ENCODE measurements at regions not wholly inside any gene's neighbourhood (a gene's known extent, or its start where the extent isn't known, plus 50 kb on each side); places are given as distances from the start of the nearest gene placed in this dataset.

DNA sequence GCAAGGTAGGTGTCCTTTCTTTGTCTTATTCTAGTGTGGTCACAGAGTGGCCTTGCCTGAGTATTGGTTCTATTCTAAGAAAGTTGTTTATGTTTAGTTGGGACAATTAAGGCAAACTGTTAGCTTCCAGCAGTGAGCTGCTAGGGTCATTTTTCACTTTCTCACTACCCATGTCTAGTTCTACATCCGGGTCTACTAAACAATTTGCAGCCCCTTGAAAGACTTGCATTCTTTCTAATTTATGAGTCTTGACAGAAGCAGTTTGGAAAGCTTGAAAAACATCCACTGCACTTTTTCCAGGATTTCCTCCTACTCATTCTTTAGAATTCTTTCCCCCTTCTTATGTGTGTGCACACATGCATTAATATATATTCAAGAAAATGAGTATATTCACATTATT lies 892.2 kb upstream of the ACO1 start:
- no peak for DNase-seq (ENCODE audit: low read depth, low spot score)
- no peak for FAIRE-seq
- dilution Hi-C loops (cut with MboI; ENCODE audit: extremely low pct_ligation_motif_present, low sequenced_read_pairs): no loop called here
- Histone ChIP-seq H3K4me2 (ENCODE audit: control insufficient read depth, extremely low read depth, insufficient read depth, low read depth, low read length) (no peak overlapping the region), H3K4me3 (ENCODE audit: control insufficient read depth in 2 of 3, extremely low read depth in 1 of 3, insufficient read depth in 2 of 3, low read depth in 1 of 3, low read length in 3 of 3) (no peak overlapping the region), H3K9ac (ENCODE audit: control insufficient read depth, extremely low read depth, insufficient read depth, low read length) (no peak overlapping the region), H4K20me1 (ENCODE audit: control insufficient read depth, extremely low read depth, insufficient read depth, low read length) (no peaks in the 10 kb centered on the region), H3K9me1 (ENCODE audit: control insufficient read depth, extremely low read depth, insufficient read depth, low read length) (no peaks in the 10 kb centered on the region), H3K36me3 (ENCODE audit: control insufficient read depth in 2 of 2, extremely low read depth in 1 of 2, insufficient read depth in 2 of 2, low read length in 2 of 2) (no peaks in the 10 kb centered on the region), H3K79me2 (ENCODE audit: control insufficient read depth, insufficient read depth, low read length) (no peaks in the 10 kb centered on the region), H2AFZ (ENCODE audit: control insufficient read depth, low read length) (no peak overlapping the region), H3K27me3 (ENCODE audit: control insufficient read depth, extremely low read depth, insufficient read depth, low read length) (no peaks in the 10 kb centered on the region), H3K4me1 (ENCODE audit: control insufficient read depth, extremely low read depth, insufficient read depth, low read length) (no peaks in the 10 kb centered on the region), H3K9me3 (ENCODE audit: control insufficient read depth, low read depth, low read length) (no peaks in the 10 kb centered on the region), H3K27ac (ENCODE audit: control insufficient read depth, insufficient read depth, low read length) (no peak overlapping the region)
- TF ChIP-seq CTCF (optimal IDR thresholded peaks at IDR 0.05 in 1 of 3, IDR thresholded peaks at IDR 0.05 in 1 of 3, conservative IDR thresholded peaks at IDR 0.05 in 1 of 3; ENCODE audit: extremely low read depth in 1 of 3, insufficient read depth in 2 of 3, low read length in 3 of 3) (no peak), EZH2 (IDR thresholded peaks at IDR 0.05; ENCODE audit: low read length) (no peak)

GRCh38 chr9:31500422-31500821 lies 884.0 kb upstream of the ACO1 start:
- dilution Hi-C loops (cut with MboI; ENCODE audit: extremely low pct_ligation_motif_present, low sequenced_read_pairs): loop anchor here (25.0 kb wide), 1 partner anchor 88 kb away; no protein-coding TSS in a partner anchor
- H3K4me1 ChIP-seq (ENCODE audit: control insufficient read depth, extremely low read depth, insufficient read depth, low read length): no peaks in the 10 kb centered on the region
- no peak for FAIRE-seq
- H3K27ac ChIP-seq (ENCODE audit: control insufficient read depth, insufficient read depth, low read length): no peak overlapping the region
- H3K79me2 ChIP-seq (ENCODE audit: control insufficient read depth, insufficient read depth, low read length): no peaks in the 10 kb centered on the region
- no peaks in the 10 kb centered on the region for H3K36me3 ChIP-seq (ENCODE audit: control insufficient read depth in 2 of 2, extremely low read depth in 1 of 2, insufficient read depth in 2 of 2, low read length in 2 of 2)
- no peak for DNase-seq (ENCODE audit: low read depth, low spot score)
- H3K9me3 ChIP-seq (ENCODE audit: control insufficient read depth, low read depth, low read length): no peaks in the 10 kb centered on the region
- H3K4me3 ChIP-seq (ENCODE audit: control insufficient read depth in 2 of 3, extremely low read depth in 1 of 3, insufficient read depth in 2 of 3, low read depth in 1 of 3, low read length in 3 of 3): no peak overlapping the region
- TF ChIP-seq CTCF (optimal IDR thresholded peaks at IDR 0.05 in 1 of 3, IDR thresholded peaks at IDR 0.05 in 1 of 3, conservative IDR thresholded peaks at IDR 0.05 in 1 of 3; ENCODE audit: extremely low read depth in 1 of 3, insufficient read depth in 2 of 3, low read length in 3 of 3) (no peak), EZH2 (IDR thresholded peaks at IDR 0.05; ENCODE audit: low read length) (no peak)
- H3K27me3 ChIP-seq (ENCODE audit: control insufficient read depth, extremely low read depth, insufficient read depth, low read length): no peaks in the 10 kb centered on the region
- no peak overlapping the region for H3K9ac ChIP-seq (ENCODE audit: control insufficient read depth, extremely low read depth, insufficient read depth, low read length)
- no peak overlapping the region for H3K4me2 ChIP-seq (ENCODE audit: control insufficient read depth, extremely low read depth, insufficient read depth, low read depth, low read length)
- no peaks in the 10 kb centered on the region for H3K9me1 ChIP-seq (ENCODE audit: control insufficient read depth, extremely low read depth, insufficient read depth, low read length)
- H2AFZ ChIP-seq (ENCODE audit: control insufficient read depth, low read length): no peak overlapping the region
- no peaks in the 10 kb centered on the region for H4K20me1 ChIP-seq (ENCODE audit: control insufficient read depth, extremely low read depth, insufficient read depth, low read length)

Data from keratinocyte (primary cell).